ENCODE measurements at regions not wholly inside any gene's neighbourhood (a gene's known extent, or its start where the extent isn't known, plus 50 kb on each side); places are given as distances from the start of the nearest gene placed in this dataset.

- TF ChIP-seq FOXP2 (optimal IDR thresholded peaks at IDR 0.05; ENCODE audit: borderline replicate concordance, extremely low read depth, extremely low read length, insufficient read depth) (no peak), TAF1 (IDR thresholded peaks at IDR 0.05; ENCODE audit: borderline replicate concordance, insufficient read depth, low read length) (no peak), POLR2AphosphoS5 (IDR thresholded peaks at IDR 0.05; ENCODE audit: low read depth, low read length) (no peak), REST (IDR thresholded peaks at IDR 0.05; ENCODE audit: insufficient read depth in 1 of 2, low read depth in 2 of 2, low read length in 2 of 2) (no peak)
Observed at GRCh38 chr15:81792646-81793045, 253.2 kb downstream of the MEX3B start.

GRCh38 chr15:81789403-81789802 is 256.4 kb downstream of the MEX3B start:
- TF ChIP-seq POLR2AphosphoS5 (IDR thresholded peaks at IDR 0.05; ENCODE audit: low read depth, low read length) (no peak), REST (IDR thresholded peaks at IDR 0.05; ENCODE audit: insufficient read depth in 1 of 2, low read depth in 2 of 2, low read length in 2 of 2) (no peak), FOXP2 (optimal IDR thresholded peaks at IDR 0.05; ENCODE audit: borderline replicate concordance, extremely low read depth, extremely low read length, insufficient read depth) (no peak), SIN3A (IDR thresholded peaks at IDR 0.05; ENCODE audit: borderline replicate concordance, insufficient read depth, low read length) (no peak), TAF1 (IDR thresholded peaks at IDR 0.05; ENCODE audit: borderline replicate concordance, insufficient read depth, low read length) (no peak)

- TF ChIP-seq REST (IDR thresholded peaks at IDR 0.05; ENCODE audit: insufficient read depth in 1 of 2, low read depth in 2 of 2, low read length in 2 of 2) (no peak), TAF1 (IDR thresholded peaks at IDR 0.05; ENCODE audit: borderline replicate concordance, insufficient read depth, low read length) (no peak), SIN3A (IDR thresholded peaks at IDR 0.05; ENCODE audit: borderline replicate concordance, insufficient read depth, low read length) (no peak), POLR2AphosphoS5 (IDR thresholded peaks at IDR 0.05; ENCODE audit: low read depth, low read length) (no peak), FOXP2 (optimal IDR thresholded peaks at IDR 0.05; ENCODE audit: borderline replicate concordance, extremely low read depth, extremely low read length, insufficient read depth) (no peak)
Observed at GRCh38 chr15:81786776-81787175, 259.0 kb downstream of the MEX3B start.

- TF ChIP-seq REST (IDR thresholded peaks at IDR 0.05; ENCODE audit: insufficient read depth in 1 of 2, low read depth in 2 of 2, low read length in 2 of 2): no peak
- no peak for TF ChIP-seq POLR2AphosphoS5 (IDR thresholded peaks at IDR 0.05; ENCODE audit: low read depth, low read length)
- no peak for TF ChIP-seq FOXP2 (optimal IDR thresholded peaks at IDR 0.05; ENCODE audit: borderline replicate concordance, extremely low read depth, extremely low read length, insufficient read depth)
- TF ChIP-seq TAF1 (IDR thresholded peaks at IDR 0.05; ENCODE audit: borderline replicate concordance, insufficient read depth, low read length): no peak
- no peak for TF ChIP-seq SIN3A (IDR thresholded peaks at IDR 0.05; ENCODE audit: borderline replicate concordance, insufficient read depth, low read length)
Observed at GRCh38 chr15:81785679-81786078, 260.1 kb downstream of the MEX3B start.

- TF ChIP-seq REST (IDR thresholded peaks at IDR 0.05; ENCODE audit: insufficient read depth in 1 of 2, low read depth in 2 of 2, low read length in 2 of 2) (no peak), POLR2AphosphoS5 (IDR thresholded peaks at IDR 0.05; ENCODE audit: low read depth, low read length) (no peak), SIN3A (IDR thresholded peaks at IDR 0.05; ENCODE audit: borderline replicate concordance, insufficient read depth, low read length) (no peak), FOXP2 (optimal IDR thresholded peaks at IDR 0.05; ENCODE audit: borderline replicate concordance, extremely low read depth, extremely low read length, insufficient read depth) (no peak), TAF1 (IDR thresholded peaks at IDR 0.05; ENCODE audit: borderline replicate concordance, insufficient read depth, low read length) (no peak)
Observed at GRCh38 chr15:81785181-81785580, 260.6 kb downstream of the MEX3B start.

All from PFSK-1 (cell line).